ENCODE measurements at regions not wholly inside any gene's neighbourhood (a gene's known extent, or its start where the extent isn't known, plus 50 kb on each side); places are given as distances from the start of the nearest gene placed in this dataset.

- in situ Hi-C loops (cut with HindIII; ENCODE audit: low sequenced_read_pairs) = no loop called here
- DNase-seq (ENCODE audit: low spot score) = no peak
Observed at GRCh38 chr10:4352414-4352961, 473.5 kb upstream of the AKR1E2 start.

DNA sequence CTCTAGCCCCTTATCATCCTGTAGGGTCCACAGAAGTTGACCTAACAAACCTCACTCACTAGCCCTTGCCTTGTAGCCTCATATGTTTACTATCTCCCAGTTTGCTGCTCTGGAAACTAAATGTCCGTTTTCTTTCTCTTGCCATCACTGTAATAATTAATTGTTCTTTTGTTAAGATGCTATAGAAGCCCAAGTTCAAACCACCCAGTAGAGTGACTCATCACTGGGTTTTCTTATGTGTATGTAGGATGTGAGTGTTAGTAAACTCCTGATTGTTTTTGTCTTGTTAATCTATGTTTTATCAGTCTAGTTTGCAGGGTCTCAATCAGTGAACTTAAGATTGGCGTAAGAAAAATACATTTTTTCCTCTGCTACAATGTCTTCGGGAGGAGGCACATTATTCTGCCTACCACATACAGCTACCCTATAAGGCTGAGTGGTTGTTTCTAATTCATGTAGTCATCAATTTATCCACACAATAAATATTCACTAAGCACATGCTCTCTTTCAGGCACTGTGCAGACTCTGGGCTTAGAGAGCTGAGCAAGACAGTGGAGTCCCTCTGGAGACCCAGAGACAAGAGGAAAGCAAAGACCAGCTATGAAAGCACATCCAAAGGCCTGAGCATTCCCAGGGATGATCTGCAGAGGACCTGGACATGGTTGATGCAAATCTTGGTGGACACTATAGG lies 474.1 kb upstream of the AKR1E2 start:
- in situ Hi-C loops (cut with HindIII; ENCODE audit: low sequenced_read_pairs) = no loop called here
- no peak for DNase-seq (ENCODE audit: low spot score)

DNA sequence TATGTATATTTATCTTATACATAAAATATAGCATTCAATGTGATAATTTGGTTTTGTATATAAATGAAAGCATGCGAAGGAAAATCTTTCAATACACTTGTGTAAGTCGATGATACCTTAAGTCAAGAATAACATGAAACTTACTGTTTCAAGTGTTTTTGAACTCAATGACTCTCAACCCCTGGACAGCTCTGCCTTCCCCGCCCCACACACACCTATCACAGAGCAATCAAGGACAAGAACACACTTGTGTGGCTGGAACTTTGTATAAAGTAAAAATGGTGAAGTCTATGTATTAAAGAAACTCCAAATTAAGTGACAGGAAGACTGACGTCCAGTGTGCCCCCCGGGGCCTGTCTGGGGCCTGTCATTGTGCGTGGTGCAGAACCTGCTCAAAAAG lies 478.6 kb upstream of the AKR1E2 start:
- DNase-seq (ENCODE audit: low spot score) = no peak
- in situ Hi-C loops (cut with HindIII; ENCODE audit: low sequenced_read_pairs) = no loop called here

GRCh38 chr10:4345877-4346646 lies 479.9 kb upstream of the AKR1E2 start:
- in situ Hi-C loops (cut with HindIII; ENCODE audit: low sequenced_read_pairs) = no loop called here
- DNase-seq (ENCODE audit: low spot score) = no peak

DNA sequence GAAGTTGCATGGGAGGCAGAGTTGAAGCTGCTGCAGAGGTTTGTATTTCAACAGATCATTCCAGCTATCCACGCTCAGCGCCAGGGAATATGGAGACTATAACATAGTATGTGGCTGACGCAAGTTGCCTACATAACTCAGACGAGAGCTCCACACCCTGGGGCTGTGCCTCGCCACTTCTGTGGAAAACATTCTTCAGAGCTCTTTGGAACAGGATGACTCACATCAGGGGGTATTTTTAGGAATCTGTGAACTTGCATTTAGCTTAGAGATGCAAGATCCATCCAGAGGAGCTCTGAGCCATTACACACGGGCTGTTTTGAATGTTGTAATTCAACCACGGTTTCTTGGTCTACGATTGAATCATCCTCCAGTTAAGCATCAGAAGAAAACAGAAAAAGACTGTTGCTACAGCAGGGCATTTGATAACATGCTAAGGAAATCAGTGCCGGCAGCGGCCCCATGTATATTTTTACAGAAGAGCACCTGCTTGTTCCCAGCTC lies 481.5 kb upstream of the AKR1E2 start:
- in situ Hi-C loops (cut with HindIII; ENCODE audit: low sequenced_read_pairs) = no loop called here
- no peak for DNase-seq (ENCODE audit: low spot score)

GRCh38 chr10:4343873-4344272 lies 482.1 kb upstream of the AKR1E2 start:
- in situ Hi-C loops (cut with HindIII; ENCODE audit: low sequenced_read_pairs) = no loop called here
- no peak for DNase-seq (ENCODE audit: low spot score)

DNA sequence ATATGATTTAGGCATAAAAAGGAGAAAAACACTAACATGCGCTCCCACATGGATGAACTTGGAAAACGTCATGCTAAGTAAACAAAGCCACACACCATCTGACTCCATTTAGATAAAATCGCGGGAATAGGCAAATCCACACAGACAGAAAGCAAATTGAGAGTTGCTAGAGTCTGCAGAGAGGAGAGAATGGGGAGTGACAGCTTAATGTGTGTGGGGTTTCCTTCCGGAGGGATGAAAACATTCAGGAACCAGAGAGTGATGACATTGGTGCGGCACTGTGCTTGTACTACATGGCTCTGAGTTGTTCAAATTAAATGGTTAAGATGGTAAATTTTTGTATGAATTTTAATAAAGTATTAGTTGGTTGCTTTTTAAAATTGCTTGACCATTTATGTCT lies 482.9 kb upstream of the AKR1E2 start:
- no peak for DNase-seq (ENCODE audit: low spot score)
- in situ Hi-C loops (cut with HindIII; ENCODE audit: low sequenced_read_pairs) = no loop called here

- DNase-seq (ENCODE audit: low spot score) = no peak
- in situ Hi-C loops (cut with HindIII; ENCODE audit: low sequenced_read_pairs) = no loop called here
Observed at GRCh38 chr10:4338768-4339167, 487.2 kb upstream of the AKR1E2 start.

DNA sequence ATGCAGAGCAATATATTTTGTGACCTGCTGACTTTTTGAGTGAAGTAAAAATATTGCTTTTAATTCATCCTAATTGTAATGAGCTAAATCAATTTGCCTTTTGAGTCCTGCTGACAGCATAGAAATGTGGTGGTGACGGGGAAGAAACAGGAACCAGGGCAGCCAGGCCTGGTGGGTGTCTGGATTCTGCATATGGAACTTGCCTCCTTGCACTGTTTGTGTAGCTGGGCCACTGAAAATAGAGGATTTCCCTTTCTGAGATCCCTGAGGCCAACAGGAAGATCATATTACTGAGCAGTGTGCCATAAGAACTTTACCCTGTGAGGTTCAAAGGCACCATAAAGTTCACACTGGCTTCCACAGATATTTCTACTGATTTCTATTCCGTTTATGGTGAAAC lies 488.4 kb upstream of the AKR1E2 start:
- in situ Hi-C loops (cut with HindIII; ENCODE audit: low sequenced_read_pairs) = no loop called here

GRCh38 chr10:4334871-4335270 lies 491.1 kb upstream of the AKR1E2 start:
- in situ Hi-C loops (cut with HindIII; ENCODE audit: low sequenced_read_pairs) = no loop called here
- no peak for DNase-seq (ENCODE audit: low spot score)

More for the DNA sequence above, 488.4 kb upstream of the AKR1E2 start:
- no peak for DNase-seq (ENCODE audit: low spot score)

GRCh38 chr10:4334015-4334414 lies 492.0 kb upstream of the AKR1E2 start:
- in situ Hi-C loops (cut with HindIII; ENCODE audit: low sequenced_read_pairs) = no loop called here
- DNase-seq (ENCODE audit: low spot score) = no peak

- DNase-seq (ENCODE audit: low spot score) = no peak
- in situ Hi-C loops (cut with HindIII; ENCODE audit: low sequenced_read_pairs) = no loop called here
Observed at GRCh38 chr10:4333459-4333894, 492.5 kb upstream of the AKR1E2 start.

GRCh38 chr10:4332764-4333458 lies 493.1 kb upstream of the AKR1E2 start:
- in situ Hi-C loops (cut with HindIII; ENCODE audit: low sequenced_read_pairs) = no loop called here
- no peak for DNase-seq (ENCODE audit: low spot score)

DNA sequence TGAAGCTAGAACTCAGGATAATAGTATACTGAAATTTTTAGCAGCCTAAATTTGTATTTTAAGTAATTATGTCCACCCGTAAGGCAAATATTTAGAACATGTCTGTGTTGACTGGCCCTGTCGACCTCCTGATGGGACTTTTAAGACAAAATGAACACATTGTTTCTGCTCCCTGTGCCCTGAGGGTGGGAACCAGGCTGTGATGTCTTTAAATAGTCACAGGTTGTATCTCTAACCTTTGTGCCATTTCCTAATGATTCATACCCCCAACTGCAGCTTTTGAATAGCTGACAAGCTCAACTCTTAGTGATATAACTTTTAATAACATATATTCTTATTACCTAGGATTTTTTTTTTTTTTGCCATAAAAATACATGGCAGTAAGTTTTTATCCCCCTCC lies 494.9 kb upstream of the AKR1E2 start:
- in situ Hi-C loops (cut with HindIII; ENCODE audit: low sequenced_read_pairs) = no loop called here

GRCh38 chr10:4330636-4331035 lies 495.4 kb upstream of the AKR1E2 start:
- DNase-seq (ENCODE audit: low spot score) = no peak
- in situ Hi-C loops (cut with HindIII; ENCODE audit: low sequenced_read_pairs) = no loop called here

More for the DNA sequence above, 494.9 kb upstream of the AKR1E2 start:
- no peak for DNase-seq (ENCODE audit: low spot score)

- no peak for DNase-seq (ENCODE audit: low spot score)
- in situ Hi-C loops (cut with HindIII; ENCODE audit: low sequenced_read_pairs) = no loop called here
Observed at GRCh38 chr10:4329225-4329624, 496.8 kb upstream of the AKR1E2 start.

DNA sequence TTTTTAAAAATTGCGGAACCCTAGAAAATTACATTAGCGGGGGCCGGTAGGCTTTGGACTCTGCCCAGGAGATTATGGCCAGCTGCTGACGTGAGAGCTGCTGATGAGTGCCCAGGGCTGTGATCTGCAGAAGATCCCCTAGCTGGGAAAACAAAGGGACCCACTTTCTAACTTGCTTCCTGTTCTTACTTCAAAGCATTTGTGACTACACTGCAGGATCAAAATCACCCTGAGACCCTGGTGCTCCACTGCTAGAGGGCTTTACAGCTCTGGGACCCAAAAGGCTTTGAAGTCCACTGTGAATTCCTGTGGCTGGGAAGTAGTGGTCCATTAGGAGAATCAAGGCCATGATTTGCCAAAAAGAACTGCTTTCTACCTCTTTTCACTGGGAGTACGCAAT lies 499.4 kb upstream of the AKR1E2 start:
- no peak for DNase-seq (ENCODE audit: low spot score)
- in situ Hi-C loops (cut with HindIII; ENCODE audit: low sequenced_read_pairs) = no loop called here

DNA sequence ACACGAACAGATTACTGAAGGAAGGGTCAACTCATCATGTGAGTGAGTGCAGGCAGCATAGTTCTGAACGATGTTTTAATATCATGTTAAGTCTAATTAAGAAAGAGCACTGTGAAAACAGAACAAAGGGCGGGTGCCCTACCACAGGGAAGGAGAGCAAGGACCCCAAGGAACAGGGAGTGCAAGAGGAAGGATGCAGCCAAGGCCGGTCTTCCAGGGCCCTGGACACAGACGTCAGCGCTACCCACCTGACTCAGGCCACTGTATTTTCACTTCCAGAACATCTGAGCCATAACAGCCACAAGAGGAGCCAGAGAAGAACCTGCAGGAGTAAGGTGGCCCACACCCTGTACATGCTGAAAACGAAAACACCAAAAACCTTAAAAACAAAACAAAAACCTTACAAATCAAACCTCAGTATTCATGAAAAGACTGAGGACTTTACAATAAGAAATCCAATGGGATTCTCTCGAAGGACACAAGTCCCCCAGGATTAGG lies 506.1 kb upstream of the AKR1E2 start:
- DNase-seq (ENCODE audit: low spot score) = no peak
- in situ Hi-C loops (cut with HindIII; ENCODE audit: low sequenced_read_pairs) = no loop called here

DNA sequence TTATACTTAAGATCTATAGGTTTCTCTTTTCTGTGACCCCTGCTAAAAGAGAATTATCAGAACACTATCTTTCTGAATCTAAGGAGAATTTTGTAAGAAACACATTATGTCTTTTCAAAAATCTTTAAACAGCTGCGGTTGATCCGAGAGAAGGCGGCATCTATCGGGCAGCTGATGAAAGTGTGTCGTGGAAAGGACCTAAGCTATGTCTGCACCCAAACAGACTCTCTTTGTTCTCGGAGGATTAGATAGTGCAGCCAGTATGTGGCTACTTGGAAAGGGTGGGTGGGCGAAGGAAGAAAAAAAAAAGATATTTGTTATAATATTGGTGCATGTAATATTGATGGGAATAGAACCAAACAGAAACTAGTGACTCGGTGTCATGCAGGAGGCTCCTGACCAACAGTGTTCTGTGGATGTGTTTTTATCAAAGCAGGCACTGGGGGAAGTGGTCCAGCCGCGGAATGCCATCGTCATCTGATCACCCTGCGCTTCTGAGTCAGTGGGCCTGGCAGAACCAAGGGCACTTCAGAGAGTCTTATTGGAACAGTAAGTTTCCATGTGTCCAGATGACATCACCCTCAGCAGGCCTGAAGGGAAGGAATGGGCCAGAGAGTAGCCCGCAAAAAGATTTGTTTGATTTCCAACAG lies 509.7 kb upstream of the AKR1E2 start:
- no peak for DNase-seq (ENCODE audit: low spot score)
- in situ Hi-C loops (cut with HindIII; ENCODE audit: low sequenced_read_pairs) = no loop called here

Data from G401 (cell line).